Right hindlimb (tissue), 1 donor: ENCODE measurements at regions not wholly inside any gene's neighbourhood (a gene's known extent, or its start where the extent isn't known, plus 50 kb on each side); places are given as distances from the start of the nearest gene placed in this dataset.
A peak's percentile ranks its signal among the peaks of the same experiment; 100 is the strongest.
"Not testable (repeated sequence)": the region's sequence is repeated elsewhere in the genome, so short reads cannot be mapped to it uniquely, and the experiment has no call there.

ENCODE experiments used
- DNase-seq: peaks from one replicate; pipeline ENCODE4 v3.0.0-alpha.2; 2018

DNA sequence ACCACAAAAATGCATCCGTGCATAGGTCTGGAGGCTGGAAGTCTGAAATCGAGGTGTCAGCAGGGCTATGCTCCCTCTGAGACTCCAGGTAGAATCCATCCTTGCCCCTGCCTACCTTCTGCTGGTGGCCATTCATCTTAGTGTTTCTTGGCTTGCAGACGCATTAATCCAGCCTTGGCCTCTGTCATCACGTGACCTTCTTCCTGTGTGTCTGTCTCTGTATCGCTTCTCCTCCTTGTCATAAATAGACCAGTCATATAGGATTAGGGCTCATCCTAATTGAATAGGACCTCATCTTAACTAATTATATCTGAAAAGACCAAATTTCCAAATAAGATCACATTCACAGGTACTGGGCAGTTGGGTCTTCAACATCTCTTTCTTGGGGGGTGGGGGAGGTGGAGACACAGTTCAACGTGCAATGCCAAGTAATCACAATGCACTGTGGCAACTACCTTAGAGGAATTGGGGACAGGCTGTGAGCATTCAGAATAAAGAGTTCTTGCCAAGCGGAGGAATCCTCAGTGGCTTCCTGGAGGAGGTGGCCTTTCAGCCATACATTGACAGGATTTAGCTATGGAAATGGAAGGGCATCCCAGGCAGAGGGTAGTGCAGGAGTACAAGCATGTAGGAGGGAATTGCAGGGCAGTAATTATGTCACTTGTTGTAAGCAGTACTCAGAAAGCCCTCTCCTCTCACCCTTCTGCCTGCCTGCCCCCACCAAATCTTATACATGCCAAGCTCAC, 96.2 kb upstream of the SYT13 start:
- no peak for DNase-seq

DNA sequence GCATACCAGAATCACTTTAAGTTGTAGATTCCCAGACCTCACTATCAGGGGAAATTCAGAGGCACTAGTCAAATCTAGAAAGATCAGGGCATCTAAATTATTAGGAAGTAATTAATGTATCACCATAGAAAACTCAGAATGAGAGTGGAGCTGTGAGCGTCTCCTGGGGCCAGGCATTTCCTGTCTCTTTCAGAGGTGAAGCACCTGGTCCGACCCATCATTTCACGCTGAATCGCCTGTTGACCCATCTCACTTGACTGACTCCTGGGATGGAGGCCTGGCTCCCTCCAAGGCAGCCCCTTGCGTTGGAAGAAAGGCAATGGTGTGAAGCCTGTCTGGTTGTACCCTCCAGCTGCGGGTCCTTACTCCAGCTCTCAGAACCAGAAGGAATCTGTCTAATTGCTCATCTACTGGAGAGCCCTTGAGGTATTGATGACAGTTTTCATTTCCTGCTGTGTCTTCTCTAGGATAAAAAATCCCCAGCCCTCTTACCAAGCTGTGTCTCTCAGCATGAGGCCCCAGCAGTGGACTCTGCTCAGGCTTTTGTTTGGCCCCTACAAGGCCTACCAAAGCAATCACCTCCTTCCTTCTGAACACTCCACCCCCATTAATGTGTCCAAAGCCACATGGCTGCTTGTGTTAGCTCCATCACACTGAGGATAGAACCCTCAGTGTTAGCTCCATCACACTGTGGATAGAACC, 93.2 kb upstream of the SYT13 start:
- no peak for DNase-seq

DNA sequence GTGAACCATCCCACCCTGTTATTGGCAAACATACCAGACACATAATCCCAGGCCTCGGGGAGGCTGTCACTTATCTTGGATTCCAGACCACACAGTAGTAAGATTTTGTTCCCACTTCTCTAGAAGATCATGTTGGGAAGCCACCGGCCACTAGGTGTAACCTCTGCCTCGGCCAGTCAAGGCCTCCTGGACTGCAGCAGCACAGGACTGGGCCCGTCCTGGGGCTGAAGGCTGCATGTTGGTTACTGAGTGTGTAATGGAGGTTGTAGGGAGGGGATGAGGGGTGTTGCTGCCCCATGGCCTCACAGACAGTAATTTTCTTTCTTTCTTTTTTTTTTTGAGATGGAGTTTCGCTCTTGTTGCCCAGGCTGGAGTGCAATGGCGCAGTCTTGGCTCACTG, 92.4 kb upstream of the SYT13 start:
- no peak for DNase-seq

DNA sequence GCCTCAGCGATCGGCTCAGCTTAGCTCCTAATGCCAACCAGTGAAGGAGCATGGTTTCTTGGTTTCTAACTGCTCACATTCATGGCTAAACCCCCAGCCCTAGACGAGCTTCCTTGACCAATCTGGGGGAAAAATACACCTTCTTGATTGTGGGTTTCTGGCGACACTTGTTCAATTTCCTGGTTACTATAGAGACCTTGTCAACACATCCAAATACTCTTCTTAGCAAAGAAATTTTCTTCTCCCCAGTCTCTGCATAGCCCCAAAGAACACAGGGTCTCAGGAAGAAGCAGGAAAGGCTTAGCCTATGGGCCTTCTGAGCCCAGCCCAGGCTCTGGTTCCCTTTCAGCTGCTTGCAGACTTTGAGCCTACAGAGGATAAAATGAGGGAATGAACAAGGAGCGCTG, 88.5 kb upstream of the SYT13 start:
- DNase-seq, result no peak

DNA sequence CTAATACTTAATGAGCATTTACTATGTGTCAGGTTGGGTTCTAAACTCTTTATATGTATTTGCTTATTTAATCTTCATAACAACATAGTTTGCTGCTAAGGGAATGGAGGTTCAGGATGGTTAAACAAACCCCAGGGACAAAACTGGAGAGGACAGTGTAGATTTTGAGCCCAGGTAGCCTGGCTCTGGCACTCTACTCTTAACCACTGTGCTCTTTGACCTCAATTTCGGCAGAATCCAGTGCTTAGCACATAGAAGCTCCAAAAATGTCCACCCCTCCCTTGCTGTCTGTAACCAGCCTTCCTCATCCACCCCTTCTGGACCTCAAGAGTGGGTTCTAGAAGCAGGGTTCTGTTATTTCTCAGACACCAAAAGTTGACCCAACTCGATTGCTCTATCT, 88.0 kb upstream of the SYT13 start:
- DNase-seq, result no peak

DNA sequence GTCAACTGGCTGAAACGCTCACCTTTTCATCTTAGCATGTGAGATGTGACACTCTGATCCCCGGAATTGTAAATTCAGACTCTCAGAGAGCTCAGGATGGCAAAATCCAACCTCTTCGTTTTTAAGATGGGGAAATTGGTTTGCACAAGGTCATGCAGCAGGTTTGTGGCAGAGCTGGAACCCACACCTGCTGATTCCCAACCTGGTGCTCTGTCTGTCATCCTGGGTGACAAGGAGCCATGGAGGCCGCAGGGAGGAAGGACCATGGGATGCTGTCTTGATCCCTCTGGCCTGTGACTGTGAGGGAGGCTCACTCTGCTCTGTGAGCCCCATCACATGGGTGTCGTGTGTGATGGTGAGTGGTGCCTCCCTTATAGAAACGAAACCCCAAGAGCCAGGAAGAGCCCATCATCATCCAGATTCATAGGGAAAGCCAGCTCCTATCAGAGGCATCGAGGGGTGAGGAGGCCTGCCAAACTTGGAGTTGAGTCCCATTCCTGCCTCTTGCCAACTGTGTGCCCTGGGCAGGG, 87.4 kb upstream of the SYT13 start:
- no peak for DNase-seq

DNA sequence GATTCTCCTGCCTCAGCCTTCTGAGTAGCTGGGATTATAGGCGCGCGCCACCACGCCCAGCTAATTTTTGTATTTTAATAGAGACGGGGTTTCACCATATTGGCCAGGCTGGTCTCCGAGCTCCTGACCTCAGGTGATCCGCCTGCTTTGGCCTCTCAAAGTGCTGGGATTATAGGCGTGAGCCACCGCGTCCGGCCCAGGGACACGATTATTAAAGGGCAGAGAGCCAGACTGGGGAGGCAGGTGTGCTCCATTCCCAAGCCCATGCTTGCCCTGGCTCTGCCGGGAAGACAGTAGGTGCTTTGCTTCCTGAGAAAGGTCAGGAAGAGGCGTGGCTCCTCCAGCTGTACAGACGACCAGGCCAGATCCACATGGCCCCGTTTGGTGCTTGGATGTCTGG, 86.3 kb upstream of the SYT13 start:
- DNase-seq, result not testable (repeated sequence)

DNA sequence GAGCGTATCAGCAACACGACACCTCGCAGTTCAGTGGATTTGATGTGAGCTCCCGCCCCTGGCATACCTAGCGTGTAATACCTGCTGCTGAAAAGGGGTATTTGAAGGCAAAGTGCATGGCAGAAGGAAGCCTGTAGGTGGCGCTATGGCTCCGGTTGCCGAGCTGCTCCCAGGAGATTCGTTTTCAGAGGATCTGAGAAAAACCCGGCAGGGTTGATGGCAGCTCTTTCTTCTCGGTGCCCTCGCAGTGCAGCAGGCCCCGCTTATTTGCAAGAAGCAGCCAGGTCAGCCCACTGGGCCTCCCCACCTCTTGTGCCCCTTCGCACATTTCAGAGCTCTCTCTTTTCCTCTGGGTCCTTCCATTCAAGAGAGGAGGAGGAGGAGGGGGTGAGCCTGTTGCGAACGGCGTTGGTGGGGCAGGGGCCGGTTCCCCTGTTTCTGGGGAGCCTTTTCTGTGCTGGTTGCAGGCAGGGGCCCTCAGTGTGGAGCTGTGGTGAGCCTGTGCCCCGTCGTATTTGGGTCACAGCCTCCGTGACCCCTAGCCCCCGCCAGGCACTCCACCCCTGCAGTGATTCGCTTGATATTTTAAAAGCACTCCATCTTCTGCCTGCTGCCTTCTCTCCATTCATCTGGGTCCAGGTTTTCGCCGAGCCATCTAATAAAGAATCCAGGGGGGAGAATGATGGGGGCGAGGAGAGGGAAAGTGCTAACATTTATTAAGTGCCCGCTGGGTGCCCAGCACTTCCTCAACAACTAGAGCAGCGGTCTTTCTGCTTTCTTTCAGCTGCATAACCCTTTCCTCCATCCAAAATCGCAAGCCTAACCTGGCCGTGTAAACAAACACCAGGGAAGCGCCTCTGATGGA, 85.3 kb upstream of the SYT13 start:
- peak; percentile 73 for DNase-seq

DNA sequence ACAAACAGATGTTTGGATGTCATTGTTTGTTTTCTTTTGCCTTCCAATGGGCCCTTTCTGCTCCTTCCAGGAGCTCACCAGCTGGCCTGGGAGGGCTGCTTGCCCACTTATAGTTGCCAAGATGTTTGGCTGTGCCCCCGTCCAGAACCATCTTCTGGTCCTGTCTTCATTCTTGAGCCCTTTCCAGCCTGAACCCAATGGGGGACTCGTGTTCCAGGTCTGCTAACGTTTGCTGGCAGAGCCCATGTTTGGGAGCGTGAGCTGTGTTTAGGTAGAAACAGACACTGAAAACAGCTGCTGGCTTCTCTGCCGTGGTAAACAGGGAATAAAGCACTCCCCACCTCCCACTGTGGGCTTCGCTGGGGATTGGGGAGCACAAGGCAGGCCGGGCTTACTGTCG, 83.2 kb upstream of the SYT13 start:
- DNase-seq, result no peak

DNA sequence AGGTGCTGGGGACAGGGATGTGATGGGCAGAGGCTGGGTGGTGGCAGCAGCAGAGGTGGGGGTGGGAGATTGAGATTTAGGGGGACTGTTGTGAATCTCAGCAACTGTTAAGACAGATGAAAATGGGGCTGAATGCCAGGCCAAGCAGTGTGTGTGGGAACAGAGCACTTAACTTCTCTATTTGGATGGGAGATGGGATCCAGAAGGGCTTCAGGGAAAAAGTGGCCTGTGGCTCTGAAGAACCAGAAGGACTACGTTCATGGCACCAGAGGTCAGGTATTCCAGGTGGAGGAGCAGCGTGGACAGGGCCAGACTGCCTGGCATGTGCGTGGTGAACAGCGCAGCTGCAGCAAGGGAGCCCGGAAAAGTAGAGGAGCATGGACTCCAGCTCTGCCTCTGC, 82.6 kb upstream of the SYT13 start:
- DNase-seq, result no peak

DNA sequence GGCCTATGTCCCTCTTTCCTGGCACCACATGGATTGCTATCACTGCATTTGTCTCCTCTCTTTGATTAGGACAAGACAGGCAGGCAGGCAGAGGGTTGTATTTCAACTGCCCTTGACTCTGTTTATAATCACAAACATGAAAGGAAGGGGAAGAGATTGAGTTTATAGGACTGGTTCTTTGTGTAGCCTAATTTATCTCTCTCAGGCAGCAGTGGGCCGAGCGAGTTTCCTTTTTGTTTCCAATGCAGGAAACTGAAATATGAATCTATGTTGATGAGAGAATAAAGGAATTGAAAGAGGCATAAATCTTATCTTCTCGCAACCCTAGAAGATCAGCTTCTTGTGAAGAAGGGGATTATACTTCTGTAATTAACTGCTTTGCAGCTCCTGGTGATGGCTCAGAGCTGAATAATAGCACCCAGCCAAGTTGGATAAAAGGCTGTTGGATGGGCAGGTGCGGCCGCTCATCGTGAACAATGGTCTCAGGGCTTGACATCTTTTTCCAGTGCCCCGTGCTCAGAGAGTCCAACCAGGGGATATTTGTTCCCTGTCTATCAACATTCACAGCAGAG, 80.6 kb upstream of the SYT13 start:
- no peak for DNase-seq

DNA sequence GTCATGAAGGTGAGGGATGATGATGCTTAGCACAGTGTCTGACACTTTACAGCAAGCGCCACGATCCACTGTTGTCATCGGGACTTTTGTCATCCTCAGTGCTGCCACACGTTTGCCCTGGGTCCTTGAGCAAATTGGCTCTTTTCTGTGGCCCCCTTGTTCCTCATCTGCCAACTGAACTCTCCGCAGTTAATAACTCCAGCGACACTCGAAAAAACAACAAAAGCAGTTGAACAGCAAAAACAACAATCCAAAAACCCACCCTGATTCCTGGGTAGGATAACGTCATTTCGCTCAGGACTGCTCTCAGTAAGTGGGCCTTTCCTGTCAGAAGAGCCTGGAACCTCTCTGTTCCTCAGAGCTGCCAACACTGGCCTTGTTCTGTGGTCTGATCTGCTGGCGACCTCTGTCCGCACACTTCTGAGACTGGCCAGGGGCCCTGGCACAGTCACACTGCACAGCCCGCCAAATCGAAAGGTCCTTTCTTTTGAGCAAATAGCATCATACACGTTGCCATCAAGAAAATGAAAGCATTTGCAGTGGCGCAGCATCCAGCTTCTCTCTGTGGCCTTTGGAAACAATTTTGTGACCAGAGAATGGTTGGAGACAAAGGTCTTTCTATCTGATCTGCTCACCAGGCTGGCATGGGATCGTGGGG, 79.9 kb upstream of the SYT13 start:
- DNase-seq, result no peak

DNA sequence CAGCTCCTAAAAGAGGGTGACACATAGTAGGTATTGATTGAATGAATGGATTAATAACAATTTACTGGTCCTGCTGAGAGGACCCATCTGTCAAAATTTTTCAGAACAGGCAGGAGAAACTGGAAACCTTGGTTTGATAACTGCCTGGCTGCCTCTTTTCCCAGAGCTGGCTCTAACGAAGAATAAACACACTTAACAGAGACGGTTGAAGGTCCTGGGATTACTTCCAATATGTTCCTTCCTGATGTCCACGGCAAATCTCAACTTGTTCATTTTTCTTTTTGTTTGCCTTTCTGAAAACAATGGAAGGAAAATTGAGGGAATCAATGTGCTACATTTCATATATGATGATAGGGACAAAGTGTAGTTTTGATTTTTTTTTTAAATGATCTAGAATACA, 76.5 kb upstream of the SYT13 start:
- DNase-seq, result no peak

DNA sequence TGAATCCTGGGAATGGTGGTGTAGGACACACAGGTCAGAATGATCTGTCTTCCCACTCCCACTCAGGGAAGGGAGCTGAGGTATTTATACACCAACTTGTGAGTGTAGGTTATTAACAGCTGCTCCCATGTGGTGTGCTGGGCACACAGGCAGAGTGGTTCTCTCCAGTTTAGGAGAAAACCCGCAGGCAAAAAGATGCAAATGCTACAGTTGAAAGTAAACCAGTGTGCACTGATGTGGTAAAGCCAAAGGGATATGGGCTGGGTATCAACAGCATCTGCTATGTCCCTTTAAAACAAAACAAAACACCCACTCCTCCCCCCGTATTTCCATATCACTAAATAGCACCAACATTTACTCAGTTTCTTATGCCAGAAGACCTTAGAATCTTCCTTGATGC, 75.4 kb upstream of the SYT13 start:
- no peak for DNase-seq

DNA sequence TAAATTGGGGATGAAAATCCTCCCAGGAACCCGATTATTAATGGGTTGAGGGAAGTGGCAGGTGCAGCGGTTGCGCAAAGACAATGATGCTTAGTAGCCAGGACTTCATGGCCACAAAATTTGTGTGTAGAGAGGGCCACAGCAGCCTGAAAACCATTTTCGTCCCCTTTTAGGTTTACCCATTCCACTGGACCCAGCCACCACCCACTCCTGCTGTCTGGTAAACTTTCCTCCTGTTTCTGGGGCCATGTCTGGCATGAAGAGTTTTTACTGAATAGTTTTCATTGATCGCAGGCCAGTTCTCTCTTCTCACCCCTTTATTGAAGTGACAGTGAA, 69.5 kb upstream of the SYT13 start:
- no peak for DNase-seq

DNA sequence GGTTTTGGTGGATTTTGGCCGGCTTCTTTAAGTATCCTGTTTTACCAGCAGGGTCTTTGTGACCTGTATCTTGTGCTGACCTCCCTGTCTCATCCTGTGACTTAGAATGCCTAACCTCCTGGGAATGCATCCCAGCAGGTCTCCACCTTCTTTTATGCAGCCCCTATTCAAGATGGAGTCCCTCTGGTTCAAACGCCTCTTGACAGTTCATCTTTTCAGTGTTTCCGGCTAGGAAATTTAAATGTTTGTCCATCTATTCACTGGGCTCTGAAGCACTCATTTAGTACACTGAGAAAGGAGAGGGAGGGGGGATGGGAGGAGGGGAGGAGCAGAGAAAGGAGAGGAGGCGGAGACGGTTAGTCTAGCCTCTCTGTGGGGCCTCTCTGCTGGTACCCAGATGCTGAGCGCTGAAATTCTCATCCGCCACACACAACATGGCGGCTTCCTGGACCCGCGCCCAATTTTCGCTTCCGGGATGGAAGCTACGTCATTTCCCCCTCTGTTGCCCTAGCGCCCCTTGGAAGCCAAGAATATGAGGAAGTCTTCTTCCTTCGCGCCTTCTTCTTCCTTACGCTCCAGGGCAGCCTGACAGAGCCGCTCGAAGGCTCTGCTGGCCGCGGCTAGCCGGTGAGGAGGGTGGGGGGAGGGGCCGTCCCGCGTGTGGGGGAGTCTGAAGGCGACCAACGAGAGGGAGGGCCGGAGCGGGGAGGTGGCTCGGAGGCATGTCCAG, 69.0 kb upstream of the SYT13 start:
- DNase-seq, result peak; percentile 92

DNA sequence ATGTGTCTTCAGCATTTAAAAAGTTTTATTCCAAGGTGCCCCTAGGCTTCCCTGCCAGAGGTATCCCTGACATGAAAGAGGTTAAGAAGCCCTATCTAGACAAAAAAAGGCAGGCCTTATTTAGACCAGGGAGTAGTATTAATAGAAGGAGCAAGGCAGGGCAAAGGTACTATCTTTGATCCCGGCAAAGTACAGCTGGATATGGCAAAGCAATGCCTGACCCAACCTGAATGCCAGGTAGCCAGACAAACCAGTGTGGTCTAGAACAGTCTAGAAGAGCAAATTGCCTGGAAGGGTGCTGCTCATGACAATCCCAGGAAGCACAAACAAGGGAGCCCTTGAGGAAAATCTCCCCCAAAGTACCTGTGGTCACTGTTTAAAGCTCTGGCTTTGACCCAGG, 62.6 kb upstream of the SYT13 start:
- no peak for DNase-seq

DNA sequence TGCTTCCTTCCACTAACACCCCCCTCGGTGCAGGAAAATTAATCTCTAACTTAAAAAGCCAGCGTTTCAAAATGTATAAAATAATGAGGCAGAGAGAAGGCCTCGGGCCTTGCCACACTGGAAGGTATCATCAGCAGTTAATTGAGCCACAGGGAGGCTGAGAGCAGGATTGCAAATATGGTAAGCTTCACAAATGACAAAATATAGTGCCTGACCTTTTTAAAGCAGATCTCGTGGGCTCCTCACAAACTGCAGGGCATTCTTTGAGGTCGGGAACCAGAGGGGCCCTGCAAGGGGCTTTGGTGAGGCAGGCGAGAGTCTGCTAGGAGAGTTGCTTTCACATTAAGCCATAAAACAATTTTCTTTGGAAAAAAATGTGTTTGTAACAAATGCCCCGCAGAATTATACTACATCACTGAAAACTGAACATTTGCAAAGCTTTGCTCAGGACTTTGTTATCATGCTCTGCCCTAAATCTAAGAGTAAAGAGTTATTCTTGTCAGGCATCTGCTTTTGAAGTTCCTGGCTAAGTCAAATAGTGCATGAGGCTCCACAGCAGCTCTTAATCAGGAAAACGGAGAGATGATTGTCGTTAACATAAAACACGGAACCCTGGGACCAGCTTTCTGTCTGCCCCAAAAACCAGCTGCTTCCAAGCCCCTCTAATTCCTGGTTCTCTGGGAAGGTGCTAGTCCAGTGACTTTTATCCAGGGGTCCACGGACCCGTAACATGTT, 61.4 kb upstream of the SYT13 start:
- no peak for DNase-seq

DNA sequence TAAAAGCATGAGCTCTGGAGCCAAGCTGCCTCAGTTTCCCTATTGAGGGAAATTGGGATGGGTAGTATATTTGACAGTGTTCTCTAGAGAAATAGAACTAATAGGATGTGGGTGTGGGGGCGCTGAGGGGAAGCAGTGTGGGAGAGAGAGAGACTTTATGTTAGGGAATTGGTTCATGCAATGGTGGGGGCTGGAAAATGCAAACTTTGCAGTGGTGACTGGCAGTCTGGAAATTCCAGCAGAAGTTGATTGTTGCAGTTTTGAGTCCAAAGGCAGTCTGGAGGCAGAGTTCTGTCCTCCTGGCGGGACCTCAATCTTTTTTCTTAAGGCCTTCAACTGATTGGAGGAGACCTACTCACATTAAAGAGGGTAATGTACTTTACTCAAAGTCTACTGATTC, 59.4 kb upstream of the SYT13 start:
- no peak for DNase-seq

DNA sequence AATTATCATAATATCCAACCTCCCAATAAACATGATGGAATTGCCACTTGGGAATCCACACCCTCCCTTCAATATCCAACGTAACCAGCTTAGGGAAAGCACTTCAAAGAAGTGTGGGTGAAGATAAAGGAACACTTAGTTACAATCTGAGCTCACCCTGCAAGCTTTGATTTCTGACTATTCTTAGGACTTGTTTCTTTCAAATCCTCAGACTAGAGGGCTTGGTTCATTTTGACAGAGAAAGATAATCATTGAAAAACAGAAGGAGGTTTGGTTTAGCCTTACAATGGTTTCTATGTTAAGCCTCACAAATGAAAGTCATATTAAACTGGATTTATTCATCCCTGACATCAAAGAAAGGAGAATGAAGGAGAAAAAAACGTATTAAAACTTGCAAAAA, 57.9 kb upstream of the SYT13 start:
- no peak for DNase-seq

DNA sequence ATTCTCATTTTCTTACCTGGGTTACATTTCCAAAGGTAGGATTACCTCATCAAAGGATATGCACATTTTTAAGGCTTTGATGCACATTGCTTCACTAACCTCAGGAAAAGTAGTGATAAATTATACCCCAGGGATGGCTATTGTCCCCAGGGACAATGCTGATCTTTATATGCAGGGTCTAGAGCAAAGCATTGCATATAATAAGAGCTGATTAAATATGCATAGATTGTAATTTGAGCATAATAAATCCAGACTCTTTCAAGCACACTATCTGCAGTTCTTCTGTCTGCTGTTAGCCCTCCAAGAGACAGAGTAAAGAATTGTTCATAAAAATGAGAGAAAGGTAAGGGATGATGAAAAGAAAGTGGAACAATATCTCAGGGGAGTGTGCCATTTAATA, 57.3 kb upstream of the SYT13 start:
- no peak for DNase-seq
